HK-2 (cell line): ENCODE measurements at regions not wholly inside any gene's neighbourhood (a gene's known extent, or its start where the extent isn't known, plus 50 kb on each side); places are given as distances from the start of the nearest gene placed in this dataset.
A peak's percentile ranks its signal among the peaks of the same experiment; 100 is the strongest.

Experiments
- DNase-seq: peaks from one replicate; pipeline ENCODE4 v3.0.0-alpha.2; 2018; ENCODE audit not compliant: unreplicated experiment

DNA sequence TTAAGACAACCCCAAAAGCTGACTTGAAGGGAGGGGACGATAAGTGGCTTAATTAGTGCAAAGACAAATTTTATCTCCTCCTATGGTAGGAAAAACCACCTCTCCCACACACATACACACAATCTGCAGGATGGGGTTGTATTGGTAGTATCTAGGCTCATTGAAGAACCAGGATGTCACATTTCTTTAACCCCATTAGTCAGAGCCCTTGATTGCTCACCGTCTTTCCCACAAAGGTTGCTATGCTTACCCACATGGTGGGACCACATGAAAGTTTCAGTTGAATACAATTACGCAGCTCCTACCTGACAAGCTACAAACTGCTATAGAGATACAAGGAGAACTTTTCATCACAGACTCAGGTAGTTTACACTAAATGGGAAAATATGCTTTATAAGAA lies 765.0 kb upstream of the CELF4 start:
- DNase-seq, result no peak

DNA sequence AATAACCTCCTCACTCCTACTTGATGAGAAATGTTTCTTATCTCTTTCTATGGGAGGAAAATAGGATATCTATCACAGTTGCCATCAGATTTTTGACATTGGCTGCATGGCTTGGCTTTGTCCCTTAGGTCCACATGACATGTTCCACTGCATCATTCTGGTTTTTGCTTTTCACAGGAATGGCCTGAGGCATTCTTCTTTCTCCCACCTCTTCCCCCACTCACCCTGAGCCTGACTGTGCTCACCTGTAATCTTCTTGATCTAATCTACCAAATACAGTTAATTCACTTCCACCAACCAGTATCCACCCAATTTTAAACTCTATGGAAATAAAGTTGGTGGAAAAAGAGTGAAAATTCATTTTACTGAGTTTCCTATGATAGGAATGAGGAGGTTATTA lies 763.5 kb upstream of the CELF4 start:
- DNase-seq, result no peak

DNA sequence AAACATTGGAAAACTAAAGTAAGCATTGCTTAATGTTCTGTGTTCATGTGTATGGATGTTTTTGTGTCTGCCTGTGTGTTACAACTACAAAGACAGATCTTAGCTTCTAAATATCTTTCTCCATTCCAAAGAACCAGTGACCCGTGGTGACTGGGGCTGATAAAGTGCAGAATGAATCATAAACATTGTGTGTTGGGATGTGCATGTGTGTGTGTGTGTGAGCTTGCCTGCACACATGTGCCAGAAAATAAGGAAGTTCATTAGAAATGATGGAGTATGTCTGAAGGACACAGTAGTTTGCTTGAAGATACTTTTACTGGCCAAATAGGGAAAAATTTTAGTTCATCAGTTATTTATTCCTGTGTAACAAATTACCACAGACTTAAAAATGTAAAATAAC lies 756.6 kb upstream of the CELF4 start:
- DNase-seq, result no peak

DNA sequence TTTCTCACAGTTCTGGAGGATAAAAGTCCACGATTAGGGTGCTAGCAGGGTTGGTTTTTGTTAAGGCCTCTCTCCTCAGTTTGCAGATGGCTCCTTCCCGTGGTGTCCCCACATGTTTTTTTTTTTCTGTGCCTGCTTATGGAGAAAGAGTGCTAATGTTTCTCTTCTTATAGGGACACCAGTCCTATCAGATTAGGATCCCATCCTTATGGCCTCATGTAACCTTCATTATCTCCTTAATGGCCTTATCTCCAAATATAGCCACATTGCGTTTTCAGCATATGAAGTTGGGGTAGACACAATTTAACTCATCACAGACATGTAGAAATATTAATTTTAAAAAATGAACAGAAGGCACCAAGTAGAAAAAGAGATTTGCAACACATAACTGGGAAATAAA lies 755.7 kb upstream of the CELF4 start:
- DNase-seq, result no peak

DNA sequence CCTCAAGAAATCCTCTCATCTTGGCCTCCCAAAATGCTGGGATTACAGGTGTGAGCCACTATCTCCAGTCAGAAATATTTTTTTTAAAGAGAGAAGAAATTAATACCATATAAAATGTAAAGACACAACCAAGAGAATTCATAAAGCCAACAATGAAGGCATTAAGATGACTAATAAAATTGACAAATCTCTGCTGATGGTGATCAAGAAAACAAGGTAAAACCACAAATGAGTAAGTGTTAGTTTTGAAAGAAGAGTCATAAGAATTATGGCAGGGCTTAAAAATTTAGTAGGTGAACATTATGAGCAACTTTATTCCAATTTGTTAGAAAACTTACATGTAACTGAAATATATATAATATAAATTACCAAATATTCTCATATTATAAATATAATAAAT lies 752.8 kb upstream of the CELF4 start:
- no peak for DNase-seq

DNA sequence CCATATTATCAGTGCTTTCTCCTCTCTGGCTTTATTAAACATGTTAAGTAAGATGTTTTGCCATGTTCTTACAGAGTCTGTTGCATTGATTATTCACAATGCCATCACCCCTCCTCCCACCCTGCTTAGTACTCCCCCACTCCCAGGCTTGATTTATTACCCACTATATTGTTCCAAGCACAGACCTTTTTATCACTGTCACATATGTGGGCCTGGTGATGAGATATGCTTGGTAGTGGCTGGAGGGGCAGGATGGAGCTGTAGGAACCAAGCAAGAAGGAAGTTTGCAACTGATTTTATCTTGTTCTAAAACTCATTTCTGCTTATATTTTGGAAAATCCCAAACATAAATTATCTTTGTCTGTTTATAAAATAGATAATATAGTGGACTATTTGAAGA lies 748.2 kb upstream of the CELF4 start:
- no peak for DNase-seq

DNA sequence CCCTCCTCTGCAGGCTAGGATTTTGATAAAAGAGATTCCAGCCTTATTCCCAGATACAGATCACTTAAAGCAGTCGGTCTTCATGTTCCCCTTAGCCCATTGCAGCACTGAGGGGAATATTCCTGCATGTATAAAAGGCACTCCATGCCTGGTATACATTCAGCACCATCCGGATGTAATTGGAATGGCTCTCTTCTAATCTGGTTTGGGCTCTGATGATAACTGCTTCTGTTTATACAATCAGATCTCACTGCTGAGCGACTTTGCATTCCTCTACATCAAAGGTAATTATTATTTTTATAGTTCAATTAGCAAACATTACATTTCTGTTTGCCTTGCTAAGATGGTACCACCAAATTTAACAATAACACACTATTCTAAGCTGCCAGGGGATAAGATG lies 746.9 kb upstream of the CELF4 start:
- DNase-seq, result no peak

DNA sequence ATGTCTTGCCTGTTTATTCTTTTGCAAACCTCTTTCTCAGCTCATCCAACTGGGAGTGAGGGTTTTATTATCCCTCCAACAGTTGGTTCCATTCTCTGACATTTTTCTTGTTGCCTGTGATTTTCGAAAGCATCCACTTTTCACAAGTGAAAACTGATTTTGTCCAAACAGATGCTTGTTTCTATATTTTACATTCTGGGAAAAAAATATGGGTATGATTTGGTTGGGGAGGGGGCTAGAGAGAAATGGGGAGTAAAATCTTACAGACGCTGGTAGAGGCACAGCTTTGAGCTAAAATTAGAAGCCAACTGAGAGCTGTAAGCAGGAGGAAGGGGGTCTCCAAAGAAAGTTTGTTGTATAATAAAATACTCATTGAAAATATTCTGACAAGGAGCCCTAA lies 745.3 kb upstream of the CELF4 start:
- DNase-seq, result no peak

DNA sequence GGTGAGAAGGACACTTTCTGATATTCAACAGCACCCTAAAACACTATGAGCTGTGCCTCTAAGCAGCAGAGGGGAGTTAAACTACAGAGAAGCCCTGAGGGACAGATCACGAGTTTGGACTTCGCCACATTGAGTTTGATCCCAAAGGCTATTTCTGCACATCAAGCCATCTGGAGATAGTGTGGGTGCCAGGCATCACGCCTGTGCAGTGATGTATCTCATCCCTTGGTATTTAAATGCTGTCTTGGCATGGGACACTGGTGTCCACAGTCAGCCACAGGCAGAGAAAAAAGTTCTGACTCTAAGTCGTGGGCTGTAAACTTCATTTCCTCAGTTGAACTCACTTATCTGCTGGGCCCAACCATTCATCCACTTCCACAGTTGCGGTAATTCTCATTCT lies 742.3 kb upstream of the CELF4 start:
- no peak for DNase-seq

DNA sequence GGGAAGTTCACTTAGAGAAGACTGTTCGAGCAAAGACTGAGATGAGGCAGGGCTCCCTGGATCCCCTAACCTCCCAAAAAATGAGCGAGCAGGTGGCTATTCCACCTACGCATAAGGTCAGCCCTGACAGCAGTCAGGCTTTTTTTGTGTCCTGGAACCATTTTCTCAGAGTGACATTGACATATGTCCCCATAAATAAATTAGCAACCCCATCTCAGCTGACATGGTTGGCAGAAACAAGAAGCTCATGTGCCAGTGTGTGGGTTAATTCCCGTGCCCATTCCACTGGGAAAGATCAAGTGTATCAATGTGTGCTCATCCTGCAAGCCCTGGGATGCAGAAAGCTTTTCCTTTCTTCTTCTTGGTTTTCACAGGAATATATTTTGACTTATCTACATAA lies 740.4 kb upstream of the CELF4 start:
- no peak for DNase-seq

DNA sequence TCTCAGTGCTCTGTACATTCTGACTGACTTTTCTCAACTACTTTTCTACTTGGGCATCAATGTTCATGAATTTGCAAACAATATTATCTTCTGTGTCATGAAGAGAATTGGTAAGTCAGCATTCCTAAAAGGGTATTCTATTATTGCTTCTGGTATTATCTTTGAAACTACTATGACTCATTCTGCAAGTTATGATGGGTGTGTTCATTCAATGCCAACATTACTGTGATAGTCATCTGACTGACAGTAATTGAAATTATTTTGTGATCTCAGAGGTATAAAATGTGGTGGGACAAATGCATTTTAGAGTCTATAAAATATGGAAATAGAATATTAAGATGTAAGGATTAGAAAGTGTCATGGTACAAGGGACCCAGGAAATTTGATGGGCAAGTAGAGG lies 736.0 kb upstream of the CELF4 start:
- no peak for DNase-seq

DNA sequence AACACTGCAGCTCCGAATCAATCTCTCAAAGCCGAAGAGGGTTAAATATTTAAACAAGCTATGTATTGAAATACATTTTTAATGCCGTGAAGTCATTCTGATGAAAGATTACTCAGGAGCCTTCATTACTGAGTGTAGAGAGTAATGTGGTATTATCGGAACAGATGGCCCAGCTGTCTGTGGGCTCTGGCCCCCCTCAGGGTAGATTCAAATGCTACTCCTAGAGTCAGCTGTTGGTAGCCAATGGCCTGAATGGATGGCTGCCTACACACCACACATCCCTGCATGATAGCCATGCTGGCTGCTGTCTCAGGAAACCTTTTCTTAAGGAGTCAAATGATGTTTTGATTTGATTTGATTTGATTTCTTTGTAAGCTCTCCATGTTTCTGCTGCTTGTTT lies 732.3 kb upstream of the CELF4 start:
- DNase-seq, result no peak

DNA sequence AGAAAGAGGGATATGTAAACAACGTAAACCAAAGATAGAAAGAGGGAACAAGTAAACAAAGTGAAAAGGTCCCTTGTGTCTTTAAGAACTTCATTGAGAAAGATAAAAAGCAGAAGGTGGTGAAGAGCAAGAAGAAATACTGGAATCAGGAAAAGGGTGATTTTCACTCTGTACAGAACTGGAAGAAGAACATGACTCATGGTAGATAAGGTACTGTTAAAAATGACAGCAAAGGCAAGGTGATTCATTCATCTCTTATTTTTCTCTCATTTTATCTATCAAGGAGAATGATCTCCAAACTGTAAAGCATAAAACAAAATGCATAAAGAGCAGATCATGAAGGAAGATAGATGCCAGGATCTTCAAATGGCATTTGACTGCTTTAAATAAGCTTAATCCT lies 724.6 kb upstream of the CELF4 start:
- DNase-seq, result no peak

DNA sequence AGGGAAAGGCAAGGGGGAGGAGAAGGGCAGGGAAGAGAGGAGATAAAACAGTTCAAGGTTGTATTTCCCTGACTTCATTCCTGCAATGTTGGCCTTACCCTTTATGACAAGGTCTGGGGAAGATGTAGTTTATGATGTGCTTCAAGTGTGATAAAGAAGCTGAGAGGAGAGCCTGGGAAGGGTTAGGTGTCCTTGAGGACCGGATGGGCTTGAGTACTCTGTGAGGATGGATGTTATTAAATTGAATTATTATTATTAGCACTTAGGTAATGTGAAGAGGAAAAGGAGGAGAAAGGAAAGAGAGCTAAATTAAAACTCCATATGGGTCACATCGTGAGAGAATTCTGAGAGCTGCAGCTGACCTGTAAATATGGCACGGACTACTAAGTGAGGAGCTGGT lies 719.4 kb upstream of the CELF4 start:
- DNase-seq, result no peak

DNA sequence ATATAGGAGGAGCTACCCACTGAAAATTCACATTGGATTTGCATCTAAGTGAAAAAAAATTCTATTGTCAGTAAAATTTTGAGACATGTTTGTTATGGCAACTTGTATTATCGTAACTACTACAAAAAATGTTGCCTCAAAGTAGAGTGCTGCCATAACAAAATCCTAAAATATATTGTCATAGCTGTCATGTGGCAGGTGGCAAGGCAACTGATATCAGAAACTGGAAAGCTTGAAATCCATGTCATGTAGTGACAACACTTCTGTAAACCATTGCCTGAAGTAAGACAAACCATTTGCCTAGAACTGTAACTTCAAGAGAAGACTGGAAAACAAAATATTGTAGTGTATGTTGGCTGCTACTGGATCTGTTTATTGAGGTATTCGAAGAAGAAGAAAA lies 697.5 kb upstream of the CELF4 start:
- no peak for DNase-seq

DNA sequence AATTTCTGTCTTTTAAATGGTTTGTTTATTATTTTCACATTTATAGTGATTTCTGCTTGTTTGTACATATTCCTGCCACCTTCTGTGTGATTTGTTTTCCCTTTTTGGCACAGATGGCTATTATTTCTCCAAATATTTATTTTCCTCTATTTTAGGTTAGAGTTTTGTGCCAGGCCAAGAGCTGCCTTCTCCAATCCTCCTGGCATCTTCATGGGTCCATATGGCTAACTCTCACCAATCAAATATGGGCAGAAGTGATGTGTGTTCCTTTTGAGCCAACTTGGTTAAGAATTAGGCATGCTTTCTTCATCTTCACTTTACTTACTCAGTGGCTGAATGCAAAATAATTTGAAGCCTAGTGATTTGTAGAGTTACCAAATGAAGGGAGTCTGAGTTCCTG lies 697.1 kb upstream of the CELF4 start:
- no peak for DNase-seq

DNA sequence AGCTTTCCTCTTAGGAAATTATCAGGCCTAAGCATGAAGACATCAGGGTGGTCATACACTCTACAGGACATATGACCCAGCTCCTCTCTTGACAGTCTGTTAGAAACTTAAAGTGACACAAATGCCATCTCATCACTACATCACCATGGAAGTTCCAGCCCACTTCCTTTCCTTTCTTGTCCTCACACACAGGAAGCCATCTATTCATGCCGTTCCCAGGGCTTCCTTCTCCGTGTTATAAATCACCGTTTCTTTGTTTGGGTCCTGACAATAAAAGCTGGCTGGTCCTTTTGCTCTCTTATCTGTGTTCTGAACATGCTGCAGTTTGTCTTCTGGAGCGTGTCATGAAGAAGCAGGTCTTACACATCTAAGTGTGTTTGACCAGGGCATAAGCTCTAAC lies 692.1 kb upstream of the CELF4 start:
- DNase-seq, result no peak

DNA sequence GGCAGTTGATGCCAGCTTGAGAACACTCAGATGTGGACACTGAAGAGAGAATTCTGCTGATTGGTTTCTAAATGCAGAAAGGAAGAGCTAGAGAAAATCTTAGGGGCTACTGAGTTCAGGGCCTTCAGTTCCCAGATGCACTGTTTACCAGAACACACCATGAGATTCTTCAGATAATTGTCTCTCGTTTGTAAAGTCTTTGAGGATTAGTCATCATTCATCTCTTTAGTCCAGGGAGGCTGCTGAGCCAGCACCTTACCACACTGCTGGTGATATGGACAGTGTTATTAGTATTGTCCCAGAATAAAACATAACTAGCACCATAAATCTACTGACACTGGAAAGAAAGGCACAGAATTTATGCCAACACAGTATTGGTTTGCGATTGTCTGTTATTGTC lies 690.8 kb upstream of the CELF4 start:
- DNase-seq, result no peak

DNA sequence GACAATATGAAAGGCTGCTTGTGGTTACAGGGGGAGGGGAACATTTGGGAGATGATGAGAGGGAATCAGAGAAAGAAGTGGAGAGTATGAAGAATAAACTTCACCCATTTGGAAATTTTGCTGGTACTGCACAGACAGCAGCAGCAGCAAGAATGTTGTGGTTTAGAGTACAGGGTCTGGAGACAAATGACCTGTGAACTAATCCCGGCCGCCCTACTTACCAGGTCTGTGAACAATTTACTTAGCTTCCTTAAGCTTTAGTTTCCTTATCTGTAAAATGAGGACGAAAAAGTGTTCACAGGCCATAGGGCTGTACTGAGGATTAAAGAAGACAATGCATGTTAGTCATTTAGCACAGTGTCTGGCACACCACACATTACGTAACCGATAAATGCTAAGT lies 685.4 kb upstream of the CELF4 start:
- DNase-seq, result no peak

DNA sequence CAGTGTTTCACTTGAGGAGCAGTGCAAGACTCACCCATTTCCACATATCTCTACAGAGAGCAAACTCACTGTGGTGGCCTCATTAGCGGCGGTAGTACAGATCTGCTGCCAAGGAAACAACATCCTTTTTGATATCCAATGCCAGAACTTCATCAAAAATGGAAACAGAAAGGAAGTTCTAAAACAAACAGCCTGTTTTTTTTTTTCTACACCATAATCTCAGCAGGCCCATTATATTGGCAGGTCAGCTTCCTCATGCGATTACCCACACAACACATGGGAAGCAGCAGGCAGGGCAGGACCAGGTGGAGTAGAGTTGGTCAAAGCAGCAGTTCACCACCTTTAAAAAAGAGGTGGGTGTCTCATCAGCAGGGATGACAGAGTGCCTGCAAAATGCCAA lies 678.9 kb upstream of the CELF4 start:
- DNase-seq, result no peak

DNA sequence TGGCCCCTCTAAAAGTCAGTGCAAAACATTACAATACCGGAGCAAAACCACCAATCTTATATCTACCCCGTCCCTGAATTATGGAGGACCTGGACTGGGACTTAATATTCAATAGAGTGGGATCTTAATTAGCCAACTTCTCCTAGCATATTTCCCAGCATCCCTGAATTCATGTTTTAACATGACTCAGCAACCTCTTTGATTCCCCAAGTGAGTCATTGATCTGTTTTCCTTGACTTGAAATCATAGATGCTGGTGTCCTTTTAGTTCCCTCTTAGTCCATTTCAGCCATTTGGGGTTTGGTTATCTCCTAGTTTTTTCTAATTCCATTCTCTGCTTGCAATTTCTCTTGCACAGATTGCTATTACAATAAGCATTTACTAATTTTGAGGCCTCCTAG lies 677.7 kb upstream of the CELF4 start:
- DNase-seq, result no peak

DNA sequence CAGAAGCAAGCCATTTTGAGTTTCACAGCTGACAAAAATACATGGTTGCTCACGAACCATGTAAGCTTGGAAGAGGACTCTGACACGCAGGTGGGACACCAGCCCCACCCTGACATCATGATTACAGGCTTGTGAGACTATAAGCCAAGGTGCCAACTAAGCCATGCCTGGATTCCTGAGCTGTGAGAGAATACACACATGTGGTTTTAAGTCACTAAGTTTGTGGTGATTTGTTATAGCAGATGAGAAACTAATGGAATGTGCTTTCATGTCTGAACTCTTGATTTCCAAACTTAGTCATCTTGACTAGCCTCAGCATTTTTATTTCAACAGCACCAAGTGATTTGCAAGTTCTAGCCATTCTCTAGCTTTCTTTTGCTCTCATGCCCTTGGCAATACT lies 676.1 kb upstream of the CELF4 start:
- DNase-seq, result peak; percentile 22

DNA sequence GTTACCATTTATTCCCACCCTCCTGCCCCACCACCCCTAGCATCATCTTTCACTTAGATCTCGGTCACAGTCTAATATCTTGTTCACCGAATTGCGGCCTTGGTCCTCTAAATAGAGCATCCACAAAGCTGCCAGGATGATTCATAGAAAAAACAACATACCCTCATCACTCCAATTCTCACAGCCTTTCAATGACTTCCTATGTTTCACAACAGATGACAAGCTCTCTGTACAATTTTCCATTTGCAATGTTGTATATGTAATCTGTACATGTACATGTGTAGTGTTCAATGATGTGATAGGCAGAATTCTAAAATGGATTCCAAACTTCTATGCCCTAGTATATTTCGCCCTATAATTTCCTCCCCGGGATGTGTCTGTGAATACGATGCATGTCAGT lies 675.6 kb upstream of the CELF4 start:
- DNase-seq, result no peak

DNA sequence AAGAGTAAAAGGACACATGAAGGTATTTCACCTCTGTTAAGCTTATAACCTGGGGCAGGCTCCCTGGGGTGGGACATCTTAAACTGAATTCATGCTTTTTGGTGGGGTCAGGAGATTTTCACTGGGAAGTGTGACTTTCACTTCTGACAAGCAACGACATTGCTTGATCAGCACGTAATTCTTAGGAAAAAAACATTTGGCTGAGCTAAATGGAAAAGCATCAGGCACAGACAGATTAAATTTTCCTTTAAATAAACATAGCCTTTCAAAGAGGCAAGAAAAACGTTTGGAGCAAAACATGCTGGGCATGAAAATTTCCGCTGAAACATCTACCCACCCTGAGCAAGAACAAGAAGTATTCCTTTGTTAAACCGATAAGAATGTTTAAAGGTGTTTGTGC lies 674.0 kb upstream of the CELF4 start:
- DNase-seq, result no peak

DNA sequence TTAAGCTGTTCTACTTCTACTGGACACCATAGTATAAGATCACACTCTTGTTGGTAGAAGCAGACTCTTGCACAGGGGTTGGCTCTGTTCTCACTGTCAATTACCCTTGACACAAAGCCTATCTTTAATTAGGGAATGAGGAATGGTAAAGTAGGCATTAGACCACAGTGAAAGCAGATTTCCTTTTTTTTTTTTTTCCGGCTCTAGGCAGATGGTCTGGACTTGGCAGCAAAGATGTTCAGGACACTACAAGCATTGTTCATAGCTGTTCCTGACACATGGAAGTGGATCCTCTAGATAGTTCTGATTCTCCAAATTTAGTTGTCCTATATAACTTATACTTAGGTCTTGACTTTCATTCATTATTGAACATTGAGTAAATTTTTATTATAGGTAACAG lies 672.2 kb upstream of the CELF4 start:
- no peak for DNase-seq
